Suppressor macrophage (primary cell): ENCODE measurements at regions not wholly inside any gene's neighbourhood (a gene's known extent, or its start where the extent isn't known, plus 50 kb on each side); places are given as distances from the start of the nearest gene placed in this dataset.

Experiments
- DNase-seq, 4 experiments: peaks; one replicate each; pipeline ENCODE4 v3.0.0-alpha.2; 2020 to 2022

GRCh38 chr20:40443753-40444152 is 245.3 kb downstream of the MAFB start:
- peak in 3 of 4 experiments; percentile 36 to 50 (median 38) for DNase-seq

GRCh38 chr20:40442181-40442963 is 246.7 kb downstream of the MAFB start:
- peak in 3 of 4 experiments; percentile 36 to 46 (median 43) for DNase-seq

GRCh38 chr20:40441771-40442170 is 247.3 kb downstream of the MAFB start:
- no peak for DNase-seq

- no peak for DNase-seq
Measured at GRCh38 chr20:40438161-40438830, 250.7 kb downstream of the MAFB start.

- DNase-seq = no peak
Measured at GRCh38 chr20:40436011-40436410, 253.0 kb downstream of the MAFB start.

- peak in 2 of 4 experiments; percentile 58 to 64 for DNase-seq
Measured at GRCh38 chr20:40435146-40435895, 253.7 kb downstream of the MAFB start.

- no peak for DNase-seq
Measured at GRCh38 chr20:40434122-40434521, 254.9 kb downstream of the MAFB start.

GRCh38 chr20:40433341-40433861 is 255.6 kb downstream of the MAFB start:
- no peak for DNase-seq

- DNase-seq = no peak
Measured at GRCh38 chr20:40431611-40432010, 257.4 kb downstream of the MAFB start.

GRCh38 chr20:40431112-40431511 is 257.9 kb downstream of the MAFB start:
- DNase-seq = no peak

GRCh38 chr20:40427026-40427425 is 262.0 kb downstream of the MAFB start:
- peak; percentile 73 to 90 (median 82) for DNase-seq

GRCh38 chr20:40424695-40425094 is 264.3 kb downstream of the MAFB start:
- DNase-seq = no peak

- DNase-seq = peak in 3 of 4 experiments; percentile 43 to 74 (median 74)
Measured at GRCh38 chr20:40422656-40423055, 266.4 kb downstream of the MAFB start.

GRCh38 chr20:40416274-40416673 is 272.8 kb downstream of the MAFB start:
- no peak for DNase-seq

GRCh38 chr20:40414843-40415615 is 274.0 kb downstream of the MAFB start:
- no peak for DNase-seq

- DNase-seq = peak in 2 of 4 experiments; percentile 30 to 42
Measured at GRCh38 chr20:40410028-40410427, 279.0 kb downstream of the MAFB start.

- no peak for DNase-seq
Measured at GRCh38 chr20:40397467-40397866, 291.6 kb downstream of the MAFB start.

- no peak for DNase-seq
Measured at GRCh38 chr20:40393197-40394079, 295.6 kb downstream of the MAFB start.

GRCh38 chr20:40390654-40391053 is 298.4 kb downstream of the MAFB start:
- peak in 1 of 4 experiments; percentile 7 for DNase-seq

GRCh38 chr20:40370800-40371199 is 318.2 kb downstream of the MAFB start:
- no peak for DNase-seq

- no peak for DNase-seq
Measured at GRCh38 chr20:40368876-40369275, 320.2 kb downstream of the MAFB start.
